Esophagus muscularis mucosa (tissue), 4 donors: ENCODE measurements at regions not wholly inside any gene's neighbourhood (a gene's known extent, or its start where the extent isn't known, plus 50 kb on each side); places are given as distances from the start of the nearest gene placed in this dataset.

Experiments used
- DNase-seq: peaks from one replicate; pipeline ENCODE4 v3.0.0-alpha.2; 2017; ENCODE audit errors: extremely low spot score
- H3K27ac ChIP-seq, 4 donors: fragments of 200-600 bp; sonication (generic); replicated peaks in 1 of 4; 1 replicate in 3 of 4; 2 replicates in 1 of 4; pipeline ENCODE4 v1.5.1; 2016 to 2019; ENCODE audit warnings: mild to moderate bottlenecking in 1 of 4
- H3K27me3 ChIP-seq, 4 donors: fragments of 200-600 bp; sonication (generic); one replicate each; pipeline versions ENCODE4 v1.5.1 to v1.6.0; 2016 to 2019
- H3K36me3 ChIP-seq, 4 donors: fragments of 200-600 bp; sonication (generic); one replicate each; pipeline ENCODE4 v1.5.1; 2016 to 2019
- H3K4me1 ChIP-seq, 4 donors: fragments of 200-600 bp; sonication (generic); one replicate each; pipeline ENCODE4 v1.5.1; 2016 to 2019
- H3K4me3 ChIP-seq, 4 donors: fragments of 200-600 bp; sonication (generic); 1 replicate in 2 of 4; 2 replicates in 2 of 4; pipeline ENCODE4 v1.5.1; 2016 to 2019; ENCODE audit warnings: mild to moderate bottlenecking in 4 of 4, moderate library complexity in 1 of 4
- H3K9me3 ChIP-seq, 4 donors: fragments of 200-600 bp; sonication (generic); 1 replicate in 3 of 4; 2 replicates in 1 of 4; pipeline ENCODE4 v1.5.1; 2016 to 2019
- CTCF ChIP-seq, 3 experiments: fragments of 200-600 bp in 2 of 3; fragments of 450-650 bp in 1 of 3; sonication (generic) in 2 of 3; IDR thresholded peaks; one replicate each; pipeline ENCODE4 v1.5.1; 2017 to 2019; ENCODE audit warnings: antibody characterized with exemption in 3 of 3, mild to moderate bottlenecking in 2 of 3, moderate library complexity in 1 of 3
- EP300 ChIP-seq: sonication (generic); formaldehyde crosslinking; IDR thresholded peaks from one replicate; pipeline ENCODE4 v1.6.1; 2017; ENCODE audit warnings: antibody characterized with exemption
- POLR2A ChIP-seq: fragments of 450-650 bp; IDR thresholded peaks from one replicate; pipeline ENCODE4 v1.6.1; 2017; ENCODE audit warnings: antibody characterized with exemption, moderate library complexity, mild to moderate bottlenecking, low read depth
- POLR2AphosphoS5 ChIP-seq, 2 donors: sonication (generic); formaldehyde crosslinking; IDR thresholded peaks; one replicate each; pipeline ENCODE4 v1.6.1; 2017; ENCODE audit warnings: antibody characterized with exemption in 2 of 2
- WGBS: methylation state at CpG from one replicate; pipeline ENCODE4 v1.1.5; 2018; 5-methylcytosine and 5-hydroxymethylcytosine counted together
- intact Hi-C: fragments of 100-400 bp; cut with DNase I; formaldehyde crosslinking; loops from one replicate; pipeline ENCODE4 v1.15.1; 2023

DNA sequence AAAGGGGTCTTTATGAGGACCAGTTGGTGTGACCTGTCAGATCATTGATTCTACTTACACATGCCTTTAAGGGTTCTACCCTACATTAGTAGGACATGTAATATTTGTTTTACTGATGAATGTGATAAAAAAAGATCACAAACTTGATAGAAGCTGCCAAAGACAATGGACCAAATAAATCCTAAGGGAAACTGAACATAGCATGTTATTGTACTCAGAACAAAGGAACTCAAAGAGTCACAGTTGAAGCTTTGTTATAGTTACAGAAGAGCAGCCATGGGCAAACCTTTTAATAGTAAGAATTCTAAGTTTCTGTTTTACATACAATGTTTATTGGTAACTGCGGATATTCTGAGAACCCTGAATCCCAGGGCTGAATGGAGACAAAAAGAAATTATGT lies 780.1 kb downstream of the SLITRK6 start:
- H3K4me3 ChIP-seq = no peak overlapping the region
- no peaks in the 10 kb centered on the region for H3K36me3 ChIP-seq
- DNase-seq = no peak
- H3K9me3 ChIP-seq = peaks cover 0 to 7% (median under 1%) of the 10 kb centered on the region in 4 donors
- intact Hi-C loops = no loop called here
- 75% methylated on average over 1 of the region's 1 CpG for WGBS
- H3K4me1 ChIP-seq = no peaks in the 10 kb centered on the region
- no peak overlapping the region for H3K27ac ChIP-seq
- no peaks in the 10 kb centered on the region for H3K27me3 ChIP-seq
- no peak for TF ChIP-seq EP300
- no peak for TF ChIP-seq POLR2A
- no peak for TF ChIP-seq POLR2AphosphoS5 (IDR thresholded peaks at IDR 0.05)
- TF ChIP-seq CTCF (IDR thresholded peaks at IDR 0.05) = no peak

DNA sequence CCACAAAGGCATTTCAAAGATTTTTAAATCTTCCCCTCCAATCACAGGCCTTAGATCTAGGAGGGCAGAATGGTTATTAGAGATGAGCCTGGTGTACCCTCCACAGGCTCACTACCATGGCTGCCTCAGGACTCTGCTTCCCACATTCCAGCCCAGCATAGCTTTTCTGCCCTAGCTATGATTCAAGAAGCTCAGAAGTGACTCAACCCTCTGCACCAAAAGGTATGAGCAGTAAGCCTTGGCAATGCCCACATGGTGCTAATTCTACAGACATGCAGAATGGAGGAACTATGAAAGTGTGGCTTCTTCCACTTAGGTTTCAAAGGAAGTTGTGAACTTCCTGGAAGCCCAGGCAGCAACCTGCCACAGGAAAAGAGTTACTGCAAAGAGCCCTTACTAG lies 786.2 kb downstream of the SLITRK6 start:
- no peak for TF ChIP-seq CTCF (IDR thresholded peaks at IDR 0.05)
- Histone ChIP-seq H3K4me3 (no peak overlapping the region), H3K27me3 (no peaks in the 10 kb centered on the region), H3K4me1 (no peaks in the 10 kb centered on the region), H3K36me3 (no peaks in the 10 kb centered on the region), H3K9me3 (no peaks in the 10 kb centered on the region), H3K27ac (no peak overlapping the region)
- no peak for DNase-seq
- intact Hi-C loops = no loop called here

DNA sequence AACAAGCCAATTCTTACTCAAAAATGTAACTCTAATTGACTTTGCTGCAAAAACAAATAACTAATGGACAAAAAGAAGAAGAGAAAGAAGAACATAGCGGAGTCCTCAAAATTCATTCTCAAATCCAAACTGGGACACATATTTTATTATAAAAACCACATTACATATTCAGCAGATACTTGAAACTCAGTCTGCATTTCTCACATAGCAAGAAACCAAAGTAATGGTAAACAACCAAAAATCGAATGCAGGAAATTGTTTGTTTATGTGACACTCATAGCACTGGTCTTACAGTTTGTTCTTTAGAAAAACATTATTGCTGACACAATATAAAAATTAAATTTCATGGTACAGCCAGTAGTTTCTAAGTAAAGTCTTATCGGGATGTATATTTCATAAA lies 789.8 kb downstream of the SLITRK6 start:
- H3K4me1 ChIP-seq = no peaks in the 10 kb centered on the region
- no peaks in the 10 kb centered on the region for H3K27me3 ChIP-seq
- intact Hi-C loops = no loop called here
- TF ChIP-seq POLR2A = no peak
- TF ChIP-seq CTCF (IDR thresholded peaks at IDR 0.05) = no peak
- TF ChIP-seq EP300 = no peak
- TF ChIP-seq POLR2AphosphoS5 (IDR thresholded peaks at IDR 0.05) = no peak
- no peaks in the 10 kb centered on the region for H3K36me3 ChIP-seq
- H3K4me3 ChIP-seq = no peak overlapping the region
- H3K27ac ChIP-seq = no peak overlapping the region
- 87% methylated on average over 3 of the region's 3 CpGs for WGBS
- H3K9me3 ChIP-seq = no peaks in the 10 kb centered on the region
- DNase-seq = no peak

- Histone ChIP-seq H3K27ac (no peak overlapping the region), H3K27me3 (no peaks in the 10 kb centered on the region), H3K9me3 (no peaks in the 10 kb centered on the region), H3K4me3 (no peak overlapping the region), H3K4me1 (no peaks in the 10 kb centered on the region), H3K36me3 (no peaks in the 10 kb centered on the region)
- intact Hi-C loops = no loop called here
- DNase-seq = no peak
- WGBS = 96% methylated on average over 1 of the region's 1 CpG
- TF ChIP-seq EP300 (no peak), CTCF (IDR thresholded peaks at IDR 0.05) (no peak), POLR2A (no peak), POLR2AphosphoS5 (IDR thresholded peaks at IDR 0.05) (no peak)
Observed at GRCh38 chr13:84999252-84999651, 800.0 kb downstream of the SLITRK6 start.

DNA sequence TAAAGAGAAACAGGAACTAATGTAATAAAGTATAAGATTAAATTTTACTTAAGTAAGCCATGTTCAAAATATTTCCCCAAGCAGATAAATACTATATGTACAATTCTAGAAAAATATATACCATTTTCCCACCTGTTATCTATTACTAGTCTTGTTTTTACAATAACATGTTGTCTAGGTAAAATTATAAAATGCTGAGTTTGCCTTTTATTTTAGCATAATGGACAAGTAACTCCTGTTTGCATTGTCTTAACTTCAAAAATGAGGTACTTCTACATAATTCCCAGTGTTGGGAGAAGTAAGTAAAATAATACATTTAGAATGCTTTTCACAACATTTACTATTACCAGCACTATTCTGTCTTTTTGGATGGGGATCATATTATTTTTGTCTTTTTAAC lies 800.5 kb downstream of the SLITRK6 start:
- H3K4me3 ChIP-seq = no peak overlapping the region
- no peak overlapping the region for H3K27ac ChIP-seq
- TF ChIP-seq CTCF (IDR thresholded peaks at IDR 0.05) (no peak), POLR2A (no peak), POLR2AphosphoS5 (IDR thresholded peaks at IDR 0.05) (no peak), EP300 (no peak)
- intact Hi-C loops = no loop called here
- H3K36me3 ChIP-seq = no peaks in the 10 kb centered on the region
- H3K4me1 ChIP-seq = no peaks in the 10 kb centered on the region
- DNase-seq = no peak
- H3K9me3 ChIP-seq = no peaks in the 10 kb centered on the region
- no peaks in the 10 kb centered on the region for H3K27me3 ChIP-seq
